ENCODE measurements at regions not wholly inside any gene's neighbourhood (a gene's known extent, or its start where the extent isn't known, plus 50 kb on each side); places are given as distances from the start of the nearest gene placed in this dataset.

DNA sequence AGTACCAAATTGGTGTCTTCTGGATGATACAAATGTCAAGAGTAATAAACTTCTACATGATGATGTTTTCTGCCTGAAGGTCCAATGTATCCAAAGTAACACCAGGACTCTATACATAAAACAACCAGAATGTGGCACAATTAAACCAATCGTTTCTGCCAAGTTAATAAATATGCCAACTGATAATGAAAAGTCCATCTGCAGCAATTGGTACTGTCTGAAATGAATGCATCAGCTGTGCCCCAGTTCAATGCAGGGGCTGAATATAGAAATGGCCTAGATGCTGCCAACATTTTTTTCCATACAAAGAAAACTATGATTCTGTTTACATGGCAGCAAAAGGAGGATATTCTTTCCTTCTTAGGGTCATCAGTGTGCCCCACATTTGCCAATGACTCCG, 137.2 kb upstream of the LSM8 start:
- TF ChIP-seq MXI1 (IDR thresholded peaks at IDR 0.05; ENCODE audit: low read depth, low read length) (no peak), JUND (IDR thresholded peaks at IDR 0.05; ENCODE audit: low read depth, low read length) (no peak), CEBPB (IDR thresholded peaks at IDR 0.05; ENCODE audit: borderline replicate concordance in 1 of 2, low read depth in 2 of 2, low read length in 2 of 2) (no peak), MYB (IDR thresholded peaks at IDR 0.05; ENCODE audit: borderline replicate concordance, low read depth, low read length) (no peak)
- TF ChIP-seq, protein P1, sequence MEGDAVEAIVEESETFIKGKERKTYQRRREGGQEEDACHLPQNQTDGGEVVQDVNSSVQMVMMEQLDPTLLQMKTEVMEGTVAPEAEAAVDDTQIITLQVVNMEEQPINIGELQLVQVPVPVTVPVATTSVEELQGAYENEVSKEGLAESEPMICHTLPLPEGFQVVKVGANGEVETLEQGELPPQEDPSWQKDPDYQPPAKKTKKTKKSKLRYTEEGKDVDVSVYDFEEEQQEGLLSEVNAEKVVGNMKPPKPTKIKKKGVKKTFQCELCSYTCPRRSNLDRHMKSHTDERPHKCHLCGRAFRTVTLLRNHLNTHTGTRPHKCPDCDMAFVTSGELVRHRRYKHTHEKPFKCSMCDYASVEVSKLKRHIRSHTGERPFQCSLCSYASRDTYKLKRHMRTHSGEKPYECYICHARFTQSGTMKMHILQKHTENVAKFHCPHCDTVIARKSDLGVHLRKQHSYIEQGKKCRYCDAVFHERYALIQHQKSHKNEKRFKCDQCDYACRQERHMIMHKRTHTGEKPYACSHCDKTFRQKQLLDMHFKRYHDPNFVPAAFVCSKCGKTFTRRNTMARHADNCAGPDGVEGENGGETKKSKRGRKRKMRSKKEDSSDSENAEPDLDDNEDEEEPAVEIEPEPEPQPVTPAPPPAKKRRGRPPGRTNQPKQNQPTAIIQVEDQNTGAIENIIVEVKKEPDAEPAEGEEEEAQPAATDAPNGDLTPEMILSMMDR (IDR thresholded peaks at IDR 0.05 in 2 of 3, conservative IDR thresholded peaks at IDR 0.05 in 1 of 3; ENCODE audit: control insufficient read depth in 2 of 3, extremely low read depth in 1 of 3, insufficient read depth in 1 of 3, low read depth in 3 of 3, low read length in 3 of 3): no peak
